ENCODE measurements at regions not wholly inside any gene's neighbourhood (a gene's known extent, or its start where the extent isn't known, plus 50 kb on each side); places are given as distances from the start of the nearest gene placed in this dataset.
A peak's percentile ranks its signal among the peaks of the same experiment; 100 is the strongest.
"Not testable (repeated sequence)": the region's sequence is repeated elsewhere in the genome, so short reads cannot be mapped to it uniquely, and the experiment has no call there.

DNA sequence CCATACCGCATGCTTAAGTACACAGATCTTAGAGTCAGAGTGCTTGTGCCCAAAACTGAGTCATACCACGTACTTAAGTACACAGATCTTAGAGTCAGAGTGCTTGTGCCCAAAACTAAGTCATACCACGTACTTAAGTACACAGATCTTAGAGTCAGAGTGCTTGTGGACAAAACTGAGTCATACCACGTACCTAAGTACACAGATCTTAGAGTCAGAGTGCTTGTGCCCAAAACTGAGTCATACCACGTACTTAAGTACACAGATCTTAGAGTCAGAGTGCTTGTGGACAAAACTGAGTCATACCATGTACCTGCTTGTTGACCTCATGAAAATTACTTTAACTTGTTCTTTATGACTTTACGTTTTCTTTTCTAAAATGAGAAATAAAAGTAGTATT is 233.7 kb upstream of the NETO1 start:
- not testable (repeated sequence) for H3K9me3 Mint-ChIP-seq; H3K27ac Mint-ChIP-seq; H3K4me3 Mint-ChIP-seq; DNase-seq (ENCODE audit: low spot score in 2 of 2); H3K27me3 Mint-ChIP-seq; H3K4me1 Mint-ChIP-seq; H3K36me3 Mint-ChIP-seq; ATAC-seq (ENCODE audit: low read depth)

- H3K9me3 Mint-ChIP-seq, result peaks cover 1% of the 10 kb centered on the region
Observed at GRCh38 chr18:73099759-73100158, 232.0 kb upstream of the NETO1 start.

DNA sequence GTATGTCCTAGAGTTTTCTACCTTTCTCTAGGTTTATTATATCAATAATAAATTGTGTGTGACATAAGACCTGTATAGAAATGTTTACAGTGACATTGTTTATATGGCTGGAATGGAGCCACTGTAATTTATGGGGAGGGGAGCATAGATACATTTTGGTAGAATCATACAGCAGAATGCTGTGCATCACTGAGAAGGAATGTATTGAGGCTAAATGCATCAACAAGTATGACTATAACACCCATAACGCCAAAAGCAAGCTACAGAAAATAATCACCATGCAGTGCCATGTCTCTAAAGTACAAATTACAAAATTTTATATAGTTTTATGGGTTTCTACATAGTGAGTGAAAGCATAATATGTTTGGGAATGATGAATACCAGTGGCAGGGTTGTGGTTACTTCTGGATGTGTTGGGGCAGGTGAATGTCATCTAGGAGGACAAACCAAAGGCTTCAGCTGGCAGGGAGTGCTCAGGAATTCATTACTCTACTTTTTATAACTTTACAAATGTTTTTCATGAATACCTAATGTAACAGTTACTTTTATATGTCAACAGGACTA is 226.0 kb upstream of the NETO1 start:
- H3K4me3 Mint-ChIP-seq, result no peak overlapping the region
- H3K9me3 Mint-ChIP-seq, result peaks cover 5% of the 10 kb centered on the region
- no peaks in the 10 kb centered on the region for H3K4me1 Mint-ChIP-seq
- H3K36me3 Mint-ChIP-seq, result no peaks in the 10 kb centered on the region
- H3K27me3 Mint-ChIP-seq, result no peaks in the 10 kb centered on the region
- DNase-seq (ENCODE audit: low spot score in 2 of 2), result no peak
- ATAC-seq (ENCODE audit: low read depth), result no peak
- no peak overlapping the region for H3K27ac Mint-ChIP-seq

More at GRCh38 chr18:73099759-73100158, 232.0 kb upstream of the NETO1 start:
- no peaks in the 10 kb centered on the region for H3K4me1 Mint-ChIP-seq
- DNase-seq (ENCODE audit: low spot score in 2 of 2) (no peak), ATAC-seq (ENCODE audit: low read depth) (no peak)
- no peak overlapping the region for H3K4me3 Mint-ChIP-seq
- no peaks in the 10 kb centered on the region for H3K27me3 Mint-ChIP-seq
- no peak overlapping the region for H3K27ac Mint-ChIP-seq
- H3K36me3 Mint-ChIP-seq, result no peaks in the 10 kb centered on the region

GRCh38 chr18:73088445-73088844 is 220.7 kb upstream of the NETO1 start:
- H3K36me3 Mint-ChIP-seq, result no peaks in the 10 kb centered on the region
- peaks cover 6% of the 10 kb centered on the region for H3K9me3 Mint-ChIP-seq
- DNase-seq (ENCODE audit: low spot score in 2 of 2), result no peak
- H3K4me1 Mint-ChIP-seq, result no peaks in the 10 kb centered on the region
- H3K27ac Mint-ChIP-seq, result no peak overlapping the region
- no peak overlapping the region for H3K4me3 Mint-ChIP-seq
- H3K27me3 Mint-ChIP-seq, result no peaks in the 10 kb centered on the region
- ATAC-seq (ENCODE audit: low read depth), result no peak

DNA sequence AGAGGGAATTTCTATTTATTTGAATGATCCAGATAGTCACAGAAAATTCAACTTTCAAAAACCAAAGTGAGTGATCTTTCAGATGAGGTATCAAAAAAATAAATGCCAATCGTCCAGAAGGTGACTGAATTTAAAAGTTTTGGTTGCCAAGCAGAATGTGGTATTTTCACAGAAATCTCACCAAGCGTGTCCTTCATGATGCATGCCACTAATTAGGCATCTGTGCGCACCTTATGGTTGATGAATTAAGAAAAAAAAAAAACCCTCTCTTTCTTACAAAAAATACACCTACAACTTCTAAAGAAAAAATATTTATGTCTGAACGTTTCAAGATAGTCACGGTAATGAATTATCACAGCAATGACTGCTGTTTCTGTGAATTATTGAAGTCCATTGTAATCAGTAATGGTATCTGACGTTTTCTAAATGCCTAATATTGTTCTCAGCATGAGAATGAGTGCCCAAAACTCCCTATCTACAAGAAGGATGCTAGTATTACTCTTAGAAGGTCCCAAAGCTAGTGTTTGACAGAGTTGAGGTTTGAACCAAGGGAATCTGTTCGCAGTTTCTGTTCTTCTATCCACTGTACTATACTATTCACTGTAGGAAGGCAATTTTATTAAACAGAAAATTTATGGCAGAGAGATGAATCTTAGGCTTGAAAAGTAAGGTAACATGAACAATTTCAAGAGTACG is 219.6 kb upstream of the NETO1 start:
- ATAC-seq (ENCODE audit: low read depth), result no peak
- H3K9me3 Mint-ChIP-seq, result peaks cover 6% of the 10 kb centered on the region
- no peaks in the 10 kb centered on the region for H3K36me3 Mint-ChIP-seq

GRCh38 chr18:73079920-73080319 is 212.1 kb upstream of the NETO1 start:
- Mint-ChIP-seq H3K36me3 (no peaks in the 10 kb centered on the region), H3K27me3 (no peaks in the 10 kb centered on the region), H3K4me3 (no peak overlapping the region), H3K9me3 (peaks cover 6% of the 10 kb centered on the region), H3K27ac (no peak overlapping the region), H3K4me1 (peaks cover 2% of the 10 kb centered on the region)
- DNase-seq (ENCODE audit: low spot score in 2 of 2), result no peak
- ATAC-seq (ENCODE audit: low read depth), result no peak

More for the DNA sequence above, 219.6 kb upstream of the NETO1 start:
- Mint-ChIP-seq H3K27me3 (no peaks in the 10 kb centered on the region), H3K27ac (no peak overlapping the region), H3K4me1 (no peaks in the 10 kb centered on the region), H3K4me3 (no peak overlapping the region)
- no peak for DNase-seq (ENCODE audit: low spot score in 2 of 2)

DNA sequence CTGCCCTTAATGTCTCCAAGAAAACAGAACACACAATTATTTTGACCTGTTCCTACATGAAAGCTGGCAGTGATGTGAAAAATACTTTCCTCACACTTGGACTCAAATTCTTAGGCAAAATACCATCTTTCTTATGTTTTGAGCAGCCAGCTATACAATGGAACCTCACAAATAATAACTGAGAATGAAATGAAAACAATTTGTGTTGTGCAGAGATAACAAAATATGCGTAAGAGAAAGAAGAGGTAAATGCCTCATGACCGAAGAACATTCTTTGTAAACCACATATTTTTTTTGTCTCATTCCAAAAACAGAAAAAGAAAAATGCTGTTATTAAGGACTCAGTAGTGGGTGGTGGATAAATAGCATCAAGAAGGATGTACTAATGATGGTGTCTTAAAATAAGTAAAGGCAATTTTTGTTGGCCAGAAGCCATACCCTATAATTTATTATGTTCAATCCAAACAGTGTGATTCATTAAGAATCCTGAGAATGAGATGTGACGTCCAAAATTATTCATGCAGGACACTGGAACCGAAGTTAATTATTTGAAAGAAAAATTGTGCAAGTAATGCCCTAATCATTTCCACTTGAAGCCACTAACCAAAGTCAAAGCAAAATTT is 193.0 kb upstream of the NETO1 start:
- DNase-seq (ENCODE audit: low spot score in 2 of 2) (no peak), ATAC-seq (ENCODE audit: low read depth) (no peak)
- Mint-ChIP-seq H3K9me3 (peaks cover 3% of the 10 kb centered on the region), H3K27ac (no peak overlapping the region), H3K4me1 (no peaks in the 10 kb centered on the region), H3K36me3 (no peaks in the 10 kb centered on the region), H3K27me3 (no peaks in the 10 kb centered on the region), H3K4me3 (no peak overlapping the region)

- H3K27ac Mint-ChIP-seq, result no peak overlapping the region
- DNase-seq (ENCODE audit: low spot score in 2 of 2), result no peak
- ATAC-seq (ENCODE audit: low read depth), result no peak
Observed at GRCh38 chr18:73059280-73059679, 191.5 kb upstream of the NETO1 start.

GRCh38 chr18:73047688-73048087 is 179.9 kb upstream of the NETO1 start:
- no peak overlapping the region for H3K27ac Mint-ChIP-seq
- H3K27me3 Mint-ChIP-seq, result no peaks in the 10 kb centered on the region
- no peak overlapping the region for H3K4me3 Mint-ChIP-seq
- H3K36me3 Mint-ChIP-seq, result peaks cover 1% of the 10 kb centered on the region
- peaks cover 3% of the 10 kb centered on the region for H3K4me1 Mint-ChIP-seq
- H3K9me3 Mint-ChIP-seq, result peaks cover 10% of the 10 kb centered on the region
- peak; percentile 57 for ATAC-seq (ENCODE audit: low read depth)
- no peak for DNase-seq (ENCODE audit: low spot score in 2 of 2)

More at GRCh38 chr18:73059280-73059679, 191.5 kb upstream of the NETO1 start:
- Mint-ChIP-seq H3K4me3 (no peak overlapping the region), H3K9me3 (peaks cover 1% of the 10 kb centered on the region), H3K36me3 (no peaks in the 10 kb centered on the region), H3K4me1 (no peaks in the 10 kb centered on the region), H3K27me3 (no peaks in the 10 kb centered on the region)

DNA sequence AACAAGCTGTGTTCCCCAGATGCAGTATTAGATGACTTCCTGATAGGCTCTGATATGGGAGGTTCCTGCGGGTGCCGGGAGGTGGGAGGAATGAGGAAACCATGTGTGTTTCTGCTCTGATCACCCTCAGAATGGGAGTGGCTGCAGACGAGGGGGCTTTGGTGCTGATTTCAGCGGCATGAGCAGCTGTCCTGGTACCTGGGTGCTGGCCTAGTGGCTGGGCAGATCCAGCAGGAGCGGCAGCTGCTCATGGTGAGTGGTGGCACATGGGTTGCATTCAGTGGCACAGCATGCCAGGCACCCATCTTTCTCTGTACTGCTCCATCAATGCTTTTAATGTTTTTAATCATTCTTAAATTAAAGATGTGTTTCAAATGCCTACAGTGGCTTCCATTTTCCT is 177.2 kb upstream of the NETO1 start:
- H3K4me1 Mint-ChIP-seq, result peaks cover 5% of the 10 kb centered on the region
- no peak overlapping the region for H3K27ac Mint-ChIP-seq
- DNase-seq (ENCODE audit: low spot score in 2 of 2), result no peak
- H3K9me3 Mint-ChIP-seq, result peaks cover 5% of the 10 kb centered on the region
- ATAC-seq (ENCODE audit: low read depth), result no peak
- H3K36me3 Mint-ChIP-seq, result peaks cover 1% of the 10 kb centered on the region
- no peaks in the 10 kb centered on the region for H3K27me3 Mint-ChIP-seq
- H3K4me3 Mint-ChIP-seq, result no peak overlapping the region

DNA sequence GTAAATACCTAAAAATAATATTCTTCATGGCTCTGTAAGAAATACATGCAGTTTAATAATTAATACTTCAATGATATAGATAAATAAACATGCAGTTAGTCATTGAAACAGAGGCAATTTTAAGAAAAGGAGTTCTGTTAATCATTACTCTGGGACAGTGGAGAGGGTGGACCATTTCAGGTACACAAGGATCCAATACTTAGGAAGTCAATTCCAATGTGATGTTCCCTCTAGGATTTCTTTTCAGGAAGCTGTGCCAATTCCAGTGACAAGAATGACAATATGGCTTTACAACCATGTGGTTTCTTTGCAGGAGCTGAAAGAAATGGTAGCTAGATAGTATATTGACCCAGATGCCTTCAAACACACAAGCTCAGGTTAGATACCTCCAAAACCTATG is 175.8 kb upstream of the NETO1 start:
- no peak for DNase-seq (ENCODE audit: low spot score in 2 of 2)
- Mint-ChIP-seq H3K27ac (no peak overlapping the region), H3K4me1 (peaks cover 5% of the 10 kb centered on the region), H3K4me3 (no peak overlapping the region), H3K36me3 (peaks cover 1% of the 10 kb centered on the region), H3K9me3 (peaks cover 5% of the 10 kb centered on the region), H3K27me3 (no peaks in the 10 kb centered on the region)
- no peak for ATAC-seq (ENCODE audit: low read depth)

GRCh38 chr18:73043211-73043610 is 175.4 kb upstream of the NETO1 start:
- H3K4me3 Mint-ChIP-seq, result no peak overlapping the region

DNA sequence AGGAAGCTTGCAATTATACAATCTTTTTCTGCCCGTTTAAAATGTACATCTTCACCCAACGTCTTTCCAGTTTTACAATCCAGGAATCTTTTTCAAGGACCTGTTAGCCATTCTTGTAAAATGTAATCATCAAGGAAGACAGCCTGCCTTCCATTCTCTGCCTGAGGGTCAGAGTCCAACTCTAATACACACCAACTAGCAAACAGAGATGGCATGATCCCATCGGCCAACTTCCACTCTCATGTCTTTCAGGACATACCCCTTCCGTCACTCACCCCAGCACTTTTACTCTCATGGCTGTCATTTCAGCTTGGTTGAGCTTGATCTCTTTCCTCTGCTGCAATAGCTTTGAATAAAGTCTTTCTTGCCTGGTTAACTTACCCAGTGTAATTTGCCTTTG is 172.5 kb upstream of the NETO1 start:
- peaks cover 3% of the 10 kb centered on the region for H3K9me3 Mint-ChIP-seq
- no peak for DNase-seq (ENCODE audit: low spot score in 2 of 2)
- H3K27me3 Mint-ChIP-seq, result no peaks in the 10 kb centered on the region
- H3K4me3 Mint-ChIP-seq, result no peak overlapping the region
- no peak overlapping the region for H3K27ac Mint-ChIP-seq
- no peak for ATAC-seq (ENCODE audit: low read depth)
- no peaks in the 10 kb centered on the region for H3K36me3 Mint-ChIP-seq
- peaks cover 6% of the 10 kb centered on the region for H3K4me1 Mint-ChIP-seq

More at GRCh38 chr18:73043211-73043610, 175.4 kb upstream of the NETO1 start:
- Mint-ChIP-seq H3K27ac (no peak overlapping the region), H3K9me3 (peaks cover 9% of the 10 kb centered on the region), H3K27me3 (no peaks in the 10 kb centered on the region), H3K36me3 (peaks cover 1% of the 10 kb centered on the region), H3K4me1 (peaks cover 8% of the 10 kb centered on the region)
- DNase-seq (ENCODE audit: low spot score in 2 of 2) (no peak), ATAC-seq (ENCODE audit: low read depth) (no peak)

GRCh38 chr18:73038336-73038735 is 170.5 kb upstream of the NETO1 start:
- H3K36me3 Mint-ChIP-seq, result no peaks in the 10 kb centered on the region
- peaks cover 6% of the 10 kb centered on the region for H3K4me1 Mint-ChIP-seq
- DNase-seq (ENCODE audit: low spot score in 2 of 2) (no peak), ATAC-seq (ENCODE audit: low read depth) (no peak)
- H3K27ac Mint-ChIP-seq, result no peak overlapping the region
- peaks cover 3% of the 10 kb centered on the region for H3K9me3 Mint-ChIP-seq
- H3K27me3 Mint-ChIP-seq, result no peaks in the 10 kb centered on the region
- peak overlapping the region; percentile 4 for H3K4me3 Mint-ChIP-seq
